ENCODE measurements at regions not wholly inside any gene's neighbourhood (a gene's known extent, or its start where the extent isn't known, plus 50 kb on each side); places are given as distances from the start of the nearest gene placed in this dataset.

GRCh38 chr1:221302357-221302756, 423.1 kb downstream of the HLX start:
- no peak for DNase-seq (ENCODE audit: low read depth in 2 of 2)

- DNase-seq (ENCODE audit: low read depth in 2 of 2): no peak
These were observed 423.6 kb downstream of the HLX start for GRCh38 chr1:221302810-221303209.

GRCh38 chr1:221303623-221304022, 424.4 kb downstream of the HLX start:
- DNase-seq (ENCODE audit: low read depth in 2 of 2): no peak

- no peak for DNase-seq (ENCODE audit: low read depth in 2 of 2)
These were observed 427.0 kb downstream of the HLX start for GRCh38 chr1:221306239-221306638.

- no peak for DNase-seq (ENCODE audit: low read depth in 2 of 2)
These were observed 429.6 kb downstream of the HLX start for GRCh38 chr1:221308534-221309511.

GRCh38 chr1:221309723-221310122, 430.5 kb downstream of the HLX start:
- no peak for DNase-seq (ENCODE audit: low read depth in 2 of 2)

- no peak for DNase-seq (ENCODE audit: low read depth in 2 of 2)
These were observed 430.9 kb downstream of the HLX start for GRCh38 chr1:221310180-221310579.

GRCh38 chr1:221315330-221315729, 426.6 kb downstream of the DUSP10 start:
- DNase-seq (ENCODE audit: low read depth in 2 of 2): no peak

- no peak for DNase-seq (ENCODE audit: low read depth in 2 of 2)
These were observed 425.3 kb downstream of the DUSP10 start for GRCh38 chr1:221316491-221317056.

GRCh38 chr1:221317537-221317936, 424.4 kb downstream of the DUSP10 start:
- no peak for DNase-seq (ENCODE audit: low read depth in 2 of 2)

GRCh38 chr1:221327954-221328353, 413.9 kb downstream of the DUSP10 start:
- DNase-seq (ENCODE audit: low read depth in 2 of 2): no peak

- no peak for DNase-seq (ENCODE audit: low read depth in 2 of 2)
These were observed 413.5 kb downstream of the DUSP10 start for GRCh38 chr1:221328371-221328770.

- no peak for DNase-seq (ENCODE audit: low read depth in 2 of 2)
These were observed 410.4 kb downstream of the DUSP10 start for GRCh38 chr1:221331273-221332183.

- DNase-seq (ENCODE audit: low read depth in 2 of 2): no peak
These were observed 407.8 kb downstream of the DUSP10 start for GRCh38 chr1:221334062-221334461.

GRCh38 chr1:221335161-221336101, 406.5 kb downstream of the DUSP10 start:
- no peak for DNase-seq (ENCODE audit: low read depth in 2 of 2)

- DNase-seq (ENCODE audit: low read depth in 2 of 2): no peak
These were observed 405.8 kb downstream of the DUSP10 start for GRCh38 chr1:221336126-221336525.

- DNase-seq (ENCODE audit: low read depth in 2 of 2): no peak
These were observed 404.8 kb downstream of the DUSP10 start for GRCh38 chr1:221337106-221337505.

GRCh38 chr1:221343136-221343535, 398.8 kb downstream of the DUSP10 start:
- DNase-seq (ENCODE audit: low read depth in 2 of 2): no peak

- DNase-seq (ENCODE audit: low read depth in 2 of 2): no peak
These were observed 398.3 kb downstream of the DUSP10 start for GRCh38 chr1:221343607-221344006.

GRCh38 chr1:221344693-221345092, 397.2 kb downstream of the DUSP10 start:
- DNase-seq (ENCODE audit: low read depth in 2 of 2): no peak

- DNase-seq (ENCODE audit: low read depth in 2 of 2): no peak
These were observed 394.2 kb downstream of the DUSP10 start for GRCh38 chr1:221347706-221348105.
